GM10266 (cell line): ENCODE measurements at regions not wholly inside any gene's neighbourhood (a gene's known extent, or its start where the extent isn't known, plus 50 kb on each side); places are given as distances from the start of the nearest gene placed in this dataset.
A peak's percentile ranks its signal among the peaks of the same experiment; 100 is the strongest.

ENCODE experiments used
- DNase-seq: peaks from one replicate; pipeline ENCODE4 v3.0.0; 2012; ENCODE audit errors: extremely low spot score
- TF ChIP-seq, protein P1 (sequence below): IDR thresholded peaks from 2 replicates; pipeline ENCODE4 v1.5.1; 2012; ENCODE audit warnings: mild to moderate bottlenecking, low read depth; ENCODE audit not compliant: control insufficient read depth, insufficient read depth; ENCODE audit errors: missing control alignments

DNA sequence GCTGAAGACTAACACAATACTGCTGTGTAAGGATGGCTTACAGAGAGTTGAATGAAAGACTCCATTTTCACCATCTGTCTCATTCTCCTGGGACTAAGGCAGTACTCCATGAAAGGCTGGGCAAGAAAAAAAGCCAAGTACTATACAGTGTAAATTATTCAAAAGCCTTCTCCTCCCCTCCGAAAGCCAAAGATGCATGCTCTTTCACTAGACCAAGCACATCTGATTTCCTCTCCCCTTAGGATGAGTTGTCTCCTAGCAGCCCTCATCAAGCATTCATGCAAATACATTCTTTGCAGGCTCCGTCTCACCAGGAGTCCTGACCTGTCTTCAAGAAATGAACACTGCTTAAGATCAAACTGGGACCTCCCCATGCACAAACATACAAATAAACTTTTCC, 133.5 kb upstream of the THBS1 start:
- TF ChIP-seq, protein P1, sequence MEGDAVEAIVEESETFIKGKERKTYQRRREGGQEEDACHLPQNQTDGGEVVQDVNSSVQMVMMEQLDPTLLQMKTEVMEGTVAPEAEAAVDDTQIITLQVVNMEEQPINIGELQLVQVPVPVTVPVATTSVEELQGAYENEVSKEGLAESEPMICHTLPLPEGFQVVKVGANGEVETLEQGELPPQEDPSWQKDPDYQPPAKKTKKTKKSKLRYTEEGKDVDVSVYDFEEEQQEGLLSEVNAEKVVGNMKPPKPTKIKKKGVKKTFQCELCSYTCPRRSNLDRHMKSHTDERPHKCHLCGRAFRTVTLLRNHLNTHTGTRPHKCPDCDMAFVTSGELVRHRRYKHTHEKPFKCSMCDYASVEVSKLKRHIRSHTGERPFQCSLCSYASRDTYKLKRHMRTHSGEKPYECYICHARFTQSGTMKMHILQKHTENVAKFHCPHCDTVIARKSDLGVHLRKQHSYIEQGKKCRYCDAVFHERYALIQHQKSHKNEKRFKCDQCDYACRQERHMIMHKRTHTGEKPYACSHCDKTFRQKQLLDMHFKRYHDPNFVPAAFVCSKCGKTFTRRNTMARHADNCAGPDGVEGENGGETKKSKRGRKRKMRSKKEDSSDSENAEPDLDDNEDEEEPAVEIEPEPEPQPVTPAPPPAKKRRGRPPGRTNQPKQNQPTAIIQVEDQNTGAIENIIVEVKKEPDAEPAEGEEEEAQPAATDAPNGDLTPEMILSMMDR, result no peak
- DNase-seq, result no peak

DNA sequence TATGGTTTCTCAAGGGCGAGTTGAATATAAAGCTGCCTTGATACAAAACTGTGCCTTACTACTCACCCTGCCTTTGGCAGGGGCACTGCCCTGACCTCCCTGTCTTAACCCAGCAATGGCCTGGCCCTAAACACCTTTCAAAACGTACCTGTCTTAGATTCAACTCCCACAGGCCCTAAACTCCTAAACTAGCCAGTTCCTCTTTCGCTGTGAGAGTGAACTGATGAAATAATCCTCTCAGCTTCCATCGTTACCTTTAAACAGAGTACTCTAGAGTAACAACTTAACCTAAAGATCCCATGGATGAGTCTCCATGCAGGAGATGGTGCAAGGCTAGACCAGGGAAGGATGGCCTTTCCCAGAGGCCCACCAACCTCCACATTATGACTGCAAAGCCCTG, 133.0 kb upstream of the THBS1 start:
- TF ChIP-seq, protein P1, result no peak
- no peak for DNase-seq

DNA sequence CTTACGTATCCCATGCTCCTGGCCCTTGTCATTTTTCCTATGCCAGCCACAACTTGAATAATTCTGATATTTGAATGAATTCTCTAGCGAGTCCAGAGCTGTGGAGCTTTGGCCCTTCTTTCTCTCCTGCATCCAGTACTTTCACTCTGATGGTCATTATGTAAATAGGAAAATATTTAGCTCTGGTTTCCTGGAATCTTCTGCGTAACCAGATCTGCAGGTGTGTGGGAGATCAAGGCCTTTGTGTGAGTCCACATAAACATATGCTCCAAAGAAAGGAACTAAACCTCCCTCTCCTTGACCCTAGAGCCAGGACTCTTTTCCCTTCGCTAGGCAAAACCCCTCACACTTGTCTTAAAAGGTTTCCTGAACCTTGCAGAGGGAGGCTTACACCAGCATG, 132.5 kb upstream of the THBS1 start:
- TF ChIP-seq, protein P1, result no peak
- no peak for DNase-seq

DNA sequence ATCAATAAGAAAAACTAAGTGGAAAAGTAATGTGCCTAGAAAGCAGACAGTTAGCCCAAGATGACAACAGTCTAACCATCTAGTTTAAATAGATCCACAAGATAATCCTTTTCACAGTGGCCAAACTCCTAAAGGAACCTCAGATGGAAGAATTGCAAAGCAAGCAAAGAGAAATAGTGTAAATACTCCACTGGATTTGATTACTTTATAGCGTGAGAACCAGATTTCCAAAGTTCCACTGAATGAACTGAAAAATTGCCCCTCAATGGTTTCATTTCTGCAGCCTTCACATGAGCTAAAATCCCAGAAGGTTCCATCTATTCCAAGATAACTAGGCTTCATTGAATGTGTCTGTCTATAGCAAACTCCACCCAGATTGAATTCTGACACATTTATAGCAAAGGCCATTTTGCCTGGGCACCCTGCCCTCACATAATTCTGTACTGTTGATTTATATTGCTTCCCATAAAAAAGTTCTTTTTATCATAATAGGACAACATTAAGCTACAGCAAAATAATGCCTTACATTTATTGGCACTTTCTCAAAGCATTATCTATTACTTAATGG, 129.7 kb upstream of the THBS1 start:
- DNase-seq, result no peak
- TF ChIP-seq, protein P1, result no peak

DNA sequence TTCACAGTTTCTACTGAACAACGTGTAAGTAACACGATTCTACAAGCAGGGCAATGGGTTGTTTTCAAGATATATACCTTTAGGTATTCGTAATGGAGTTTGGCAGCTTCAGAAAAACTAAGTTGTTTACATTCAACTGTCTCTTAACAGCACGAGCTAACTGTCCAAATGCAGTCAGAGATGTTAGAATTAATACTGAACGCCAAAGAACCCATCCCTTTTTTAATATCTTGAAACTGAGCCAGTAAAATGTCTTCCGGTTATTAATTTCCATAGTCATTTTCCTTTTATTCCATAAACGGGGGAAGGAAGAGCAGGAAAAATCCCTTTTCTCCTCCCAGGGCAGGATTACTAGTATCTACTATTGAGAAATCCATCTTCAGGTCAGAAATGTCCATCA, 129.0 kb upstream of the THBS1 start:
- TF ChIP-seq, protein P1, result no peak
- DNase-seq, result no peak

DNA sequence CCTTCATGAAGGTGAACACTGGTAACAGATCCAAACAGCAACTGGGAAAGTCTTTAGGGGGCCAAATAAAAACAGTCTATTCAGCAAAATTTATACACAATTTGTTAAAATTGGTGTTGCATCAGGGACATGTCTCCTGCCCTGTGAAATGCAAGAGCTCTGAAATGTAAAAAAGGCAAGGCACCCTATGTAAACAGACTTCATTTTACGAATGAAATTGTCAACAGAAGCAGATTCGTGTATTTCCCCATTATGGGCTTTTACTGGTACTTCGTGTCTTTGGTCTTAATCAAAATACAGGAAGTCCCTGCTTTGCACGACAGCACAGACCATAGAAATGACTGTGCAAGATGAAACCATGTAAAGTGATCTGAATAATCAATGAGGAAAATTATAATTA, 127.3 kb upstream of the THBS1 start:
- peak; percentile 26 for DNase-seq

More for the DNA sequence above, 127.3 kb upstream of the THBS1 start:
- TF ChIP-seq, protein P1, result no peak
